ENCODE measurements at regions not wholly inside any gene's neighbourhood (a gene's known extent, or its start where the extent isn't known, plus 50 kb on each side); places are given as distances from the start of the nearest gene placed in this dataset.

- Histone ChIP-seq H3K27ac (no peak overlapping the region), H3K9me3 (no peaks in the 10 kb centered on the region), H3K27me3 (replicated peaks; ENCODE audit: insufficient read depth) (no peaks in the 10 kb centered on the region), H3K4me1 (replicated peaks) (no peaks in the 10 kb centered on the region), H3K36me3 (no peaks in the 10 kb centered on the region), H3K4me3 (no peak overlapping the region)
- 59% methylated on average over 1 of the region's 1 CpG for WGBS
- DNase-seq (ENCODE audit: low spot score), result no peak
- TF ChIP-seq POLR2AphosphoS5 (IDR thresholded peaks at IDR 0.05), result no peak
- TF ChIP-seq POLR2A (IDR thresholded peaks at IDR 0.05), result no peak
- TF ChIP-seq CTCF (IDR thresholded peaks at IDR 0.05), result no peak
- intact Hi-C loops (cut with DNase I), result no loop called here
Measured at GRCh38 chr3:189108067-189108466, 63.7 kb upstream of the TPRG1 start.

- Histone ChIP-seq H3K36me3 (no peaks in the 10 kb centered on the region), H3K4me3 (no peak overlapping the region), H3K9me3 (no peaks in the 10 kb centered on the region), H3K27ac (no peak overlapping the region), H3K4me1 (replicated peaks) (no peaks in the 10 kb centered on the region), H3K27me3 (replicated peaks; ENCODE audit: insufficient read depth) (no peaks in the 10 kb centered on the region)
- TF ChIP-seq CTCF (IDR thresholded peaks at IDR 0.05), result no peak
- TF ChIP-seq POLR2AphosphoS5 (IDR thresholded peaks at IDR 0.05), result no peak
- no peak for TF ChIP-seq POLR2A (IDR thresholded peaks at IDR 0.05)
- 79% methylated on average over 3 of the region's 3 CpGs for WGBS
- intact Hi-C loops (cut with DNase I), result no loop called here
- no peak for DNase-seq (ENCODE audit: low spot score)
Measured at GRCh38 chr3:189108735-189109134, 63.0 kb upstream of the TPRG1 start.

- Histone ChIP-seq H3K4me1 (replicated peaks) (no peaks in the 10 kb centered on the region), H3K27ac (no peak overlapping the region)
Measured at GRCh38 chr3:189109145-189109544, 62.6 kb upstream of the TPRG1 start.

GRCh38 chr3:189117087-189117486 lies 54.7 kb upstream of the TPRG1 start:
- intact Hi-C loops (cut with DNase I), result no loop called here
- no peak for DNase-seq (ENCODE audit: low spot score)
- TF ChIP-seq POLR2A (IDR thresholded peaks at IDR 0.05) (no peak), CTCF (IDR thresholded peaks at IDR 0.05) (no peak), POLR2AphosphoS5 (IDR thresholded peaks at IDR 0.05) (no peak)
- Histone ChIP-seq H3K4me3 (no peak overlapping the region), H3K27me3 (replicated peaks; ENCODE audit: insufficient read depth) (no peaks in the 10 kb centered on the region), H3K36me3 (no peaks in the 10 kb centered on the region), H3K4me1 (replicated peaks) (no peaks in the 10 kb centered on the region), H3K9me3 (no peaks in the 10 kb centered on the region), H3K27ac (no peak overlapping the region)
- WGBS, result 72% methylated on average over 1 of the region's 1 CpG

More at GRCh38 chr3:189109145-189109544, 62.6 kb upstream of the TPRG1 start:
- no peaks in the 10 kb centered on the region for H3K36me3 ChIP-seq
- H3K4me3 ChIP-seq, result no peak overlapping the region
- 65% methylated on average over 8 of the region's 8 CpGs for WGBS
- TF ChIP-seq POLR2AphosphoS5 (IDR thresholded peaks at IDR 0.05) (no peak), CTCF (IDR thresholded peaks at IDR 0.05) (no peak), POLR2A (IDR thresholded peaks at IDR 0.05) (no peak)
- no peaks in the 10 kb centered on the region for H3K27me3 ChIP-seq (replicated peaks; ENCODE audit: insufficient read depth)
- no peak for DNase-seq (ENCODE audit: low spot score)
- intact Hi-C loops (cut with DNase I), result no loop called here
- H3K9me3 ChIP-seq, result no peaks in the 10 kb centered on the region

- Histone ChIP-seq H3K4me3 (no peak overlapping the region), H3K27me3 (replicated peaks; ENCODE audit: insufficient read depth) (no peaks in the 10 kb centered on the region), H3K4me1 (replicated peaks) (no peaks in the 10 kb centered on the region), H3K27ac (no peak overlapping the region), H3K36me3 (no peaks in the 10 kb centered on the region), H3K9me3 (no peaks in the 10 kb centered on the region)
- intact Hi-C loops (cut with DNase I), result no loop called here
- DNase-seq (ENCODE audit: low spot score), result no peak
- 100% methylated on average over 1 of the region's 1 CpG for WGBS
- no peak for TF ChIP-seq POLR2A (IDR thresholded peaks at IDR 0.05)
- TF ChIP-seq POLR2AphosphoS5 (IDR thresholded peaks at IDR 0.05), result no peak
- TF ChIP-seq CTCF (IDR thresholded peaks at IDR 0.05), result no peak
Measured at GRCh38 chr3:189118896-189119295, 52.9 kb upstream of the TPRG1 start.
